GM23338 (cell line): ENCODE measurements at regions not wholly inside any gene's neighbourhood (a gene's known extent, or its start where the extent isn't known, plus 50 kb on each side); places are given as distances from the start of the nearest gene placed in this dataset.

Experiments
- ATAC-seq: fragments of 200-7000 bp; cut with Tn5 transposase; 3 replicates; pipeline ENCODE4 v1.9.1; 2020
- DNase-seq: peaks from one replicate; pipeline ENCODE4 v3.0.0-alpha.2; 2015; ENCODE audit warnings: low spot score
- H2AFZ ChIP-seq: fragments of 200-600 bp; sonication (generic); 2 replicates; pipeline ENCODE4 v1.8.0; 2016; ENCODE audit warnings: antibody characterized with exemption, mild to moderate bottlenecking, moderate library complexity
- H3F3A ChIP-seq: fragments of 200-600 bp; sonication (generic); replicated peaks from 2 replicates; pipeline ENCODE4 v1.8.0; 2017; ENCODE audit warnings: antibody characterized with exemption, mixed run types, low read depth
- H3K27ac ChIP-seq: fragments of 200-600 bp; sonication (generic); 2 replicates; pipeline ENCODE4 v1.6.1; 2016; ENCODE audit warnings: low read depth
- H3K27me3 ChIP-seq: fragments of 200-600 bp; sonication (generic); 2 replicates; pipeline ENCODE4 v1.8.0; 2016; ENCODE audit warnings: mild to moderate bottlenecking, mixed run types, moderate library complexity; ENCODE audit not compliant: insufficient read depth
- H3K36me3 ChIP-seq: fragments of 200-600 bp; sonication (generic); 2 replicates; pipeline ENCODE4 v1.8.0; 2016; ENCODE audit warnings: mild to moderate bottlenecking; ENCODE audit not compliant: insufficient read depth
- H3K4me1 ChIP-seq: fragments of 200-600 bp; sonication (generic); 2 replicates; pipeline ENCODE4 v1.8.0; 2016; ENCODE audit warnings: mild to moderate bottlenecking, moderate library complexity; ENCODE audit not compliant: insufficient read depth
- H3K4me2 ChIP-seq: fragments of 200-600 bp; sonication (generic); 2 replicates; pipeline ENCODE4 v1.7.1; 2017; ENCODE audit warnings: mixed run types
- H3K4me3 ChIP-seq: fragments of 200-600 bp; sonication (generic); 2 replicates; pipeline ENCODE4 v1.6.1; 2016; ENCODE audit warnings: mixed run types
- H3K79me2 ChIP-seq: fragments of 200-600 bp; sonication (generic); replicated peaks from 2 replicates; pipeline ENCODE4 v1.8.0; 2017; ENCODE audit warnings: mild to moderate bottlenecking; ENCODE audit not compliant: insufficient read depth
- H3K9me2 ChIP-seq: fragments of 200-600 bp; sonication (generic); 2 replicates; pipeline ENCODE4 v1.8.0; 2017; ENCODE audit not compliant: insufficient read depth
- H4K20me1 ChIP-seq: fragments of 200-600 bp; sonication (generic); replicated peaks from 2 replicates; pipeline ENCODE4 v1.8.0; 2017; ENCODE audit warnings: mild to moderate bottlenecking; ENCODE audit not compliant: insufficient read depth
- H3K27ac Mint-ChIP-seq: 2 replicates; pipeline ENCODE4 v1.8.0; 2020; ENCODE audit warnings: inconsistent platforms, mild to moderate bottlenecking, moderate library complexity, mixed read lengths
- H3K27me3 Mint-ChIP-seq: 3 replicates; pipeline ENCODE4 v1.8.0; 2022; ENCODE audit warnings: low read depth, mild to moderate bottlenecking, moderate library complexity, mixed read lengths, inconsistent platforms; ENCODE audit not compliant: insufficient read depth, poor library complexity
- H3K36me3 Mint-ChIP-seq: 3 replicates; pipeline ENCODE4 v1.8.0; 2021; ENCODE audit warnings: low read depth, mild to moderate bottlenecking, inconsistent platforms, moderate library complexity, mixed read lengths
- H3K4me1 Mint-ChIP-seq: 3 replicates; pipeline ENCODE4 v1.8.0; 2020; ENCODE audit warnings: mild to moderate bottlenecking, inconsistent platforms, mixed read lengths
- H3K4me3 Mint-ChIP-seq: 3 replicates; pipeline ENCODE4 v1.8.0; 2021; ENCODE audit warnings: moderate library complexity, mild to moderate bottlenecking, inconsistent platforms, mixed read lengths
- H3K9me3 Mint-ChIP-seq: 3 replicates; pipeline ENCODE4 v1.8.0; 2020; ENCODE audit warnings: moderate library complexity, mild to moderate bottlenecking, inconsistent platforms, mixed read lengths
- CREB1 ChIP-seq: fragments of 250-450 bp; sonication (Bioruptor Pico); IDR thresholded peaks from 2 replicates; pipeline ENCODE4 v1.5.0; 2020; ENCODE audit warnings: low read depth, mild to moderate bottlenecking, moderate library complexity
- CTCF ChIP-seq, 2 experiments: fragments of 200-600 bp in 1 of 2; sonication (generic) in 1 of 2; conservative IDR thresholded peaks; 2 replicates each; pipeline versions ENCODE4 v1.5.1 to v1.6.1; 2016 to 2017; ENCODE audit warnings: antibody characterized with exemption in 2 of 2, low read depth in 2 of 2, mild to moderate bottlenecking in 2 of 2, moderate library complexity in 1 of 2
- ETS1 ChIP-seq: IDR thresholded peaks from 2 replicates; pipeline ENCODE4 v1.6.1; 2016; ENCODE audit warnings: antibody characterized with exemption
- EZH2 ChIP-seq: fragments of 200-600 bp; sonication (generic); IDR thresholded peaks from one replicate; pipeline ENCODE4 v1.8.0; 2017; ENCODE audit warnings: antibody characterized with exemption, mild to moderate bottlenecking, low read depth; ENCODE audit not compliant: unreplicated experiment
- EZH2phosphoT487 ChIP-seq: fragments of 200-600 bp; sonication (generic); IDR thresholded peaks from one replicate; pipeline ENCODE4 v1.8.1; 2018; ENCODE audit warnings: antibody characterized with exemption; ENCODE audit not compliant: unreplicated experiment
- JUNB ChIP-seq: IDR thresholded peaks from one replicate; pipeline ENCODE4 v1.6.1; 2016; ENCODE audit warnings: antibody characterized with exemption; ENCODE audit not compliant: unreplicated experiment
- NANOG ChIP-seq: IDR thresholded peaks from 2 replicates; pipeline ENCODE4 v1.6.1; 2016; ENCODE audit warnings: antibody characterized with exemption, borderline replicate concordance
- POLR2AphosphoS5 ChIP-seq: IDR thresholded peaks from 2 replicates; pipeline ENCODE4 v1.6.1; 2016; ENCODE audit warnings: antibody characterized with exemption, low read depth
- REST ChIP-seq: IDR thresholded peaks from one replicate; pipeline ENCODE4 v1.6.1; 2018; ENCODE audit warnings: antibody characterized with exemption; ENCODE audit not compliant: unreplicated experiment
- STAT1 ChIP-seq: IDR thresholded peaks from one replicate; pipeline ENCODE4 v1.6.1; 2016; ENCODE audit warnings: antibody characterized with exemption; ENCODE audit not compliant: unreplicated experiment
- ZNF114 ChIP-seq: fragments of 250-450 bp; sonication (Bioruptor Pico); IDR thresholded peaks from 2 replicates; pipeline ENCODE4 v1.5.0; 2020; ENCODE audit warnings: mild to moderate bottlenecking, moderate library complexity
- ZNF331 ChIP-seq: fragments of 250-450 bp; sonication (Bioruptor Pico); IDR thresholded peaks from 2 replicates; pipeline ENCODE4 v1.5.0; 2020; ENCODE audit warnings: low read depth, mild to moderate bottlenecking, moderate library complexity
- ZNF462 ChIP-seq: fragments of 250-450 bp; sonication (Bioruptor Pico); IDR thresholded peaks from 2 replicates; pipeline ENCODE4 v1.5.0; 2020; ENCODE audit warnings: mild to moderate bottlenecking, moderate library complexity

- Histone ChIP-seq H3K4me2 (no peak overlapping the region), H3K4me3 (no peak overlapping the region), H3F3A (no peaks in the 10 kb centered on the region), H3K27ac (no peak overlapping the region), H4K20me1 (no peaks in the 10 kb centered on the region), H3K79me2 (no peaks in the 10 kb centered on the region), H3K9me2 (no peaks in the 10 kb centered on the region), H2AFZ (0 out of 2 replicates have a peak overlapping the region, but pooled peaks have one; percentile 10), H3K27me3 (no peaks in the 10 kb centered on the region), H3K36me3 (no peaks in the 10 kb centered on the region), H3K4me1 (no peaks in the 10 kb centered on the region)
- H3K36me3 Mint-ChIP-seq = no peaks in the 10 kb centered on the region
- H3K27me3 Mint-ChIP-seq = peaks cover 6% of the 10 kb centered on the region
- no peak for ATAC-seq
- peaks cover 4% of the 10 kb centered on the region for H3K4me1 Mint-ChIP-seq
- H3K9me3 Mint-ChIP-seq = no peaks in the 10 kb centered on the region
- TF ChIP-seq NANOG (no peak), POLR2AphosphoS5 (no peak), ETS1 (no peak), EZH2 (no peak), ZNF331 (no peak), STAT1 (no peak), REST (no peak), JUNB (no peak), CREB1 (CRISPR knock-in tag) (no peak), EZH2phosphoT487 (no peak), ZNF462 (CRISPR knock-in tag) (no peak), ZNF114 (CRISPR knock-in tag) (no peak), CTCF (conservative IDR thresholded peaks at IDR 0.05; ENCODE audit: low read depth in 2 of 2) (no peak)
- no peak overlapping the region for H3K27ac Mint-ChIP-seq
- no peak for DNase-seq
- no peak overlapping the region for H3K4me3 Mint-ChIP-seq
Observed at GRCh38 chr2:175865716-175866115, 136.4 kb downstream of the LNPK start.
